ENCODE measurements at regions not wholly inside any gene's neighbourhood (a gene's known extent, or its start where the extent isn't known, plus 50 kb on each side); places are given as distances from the start of the nearest gene placed in this dataset.

DNA sequence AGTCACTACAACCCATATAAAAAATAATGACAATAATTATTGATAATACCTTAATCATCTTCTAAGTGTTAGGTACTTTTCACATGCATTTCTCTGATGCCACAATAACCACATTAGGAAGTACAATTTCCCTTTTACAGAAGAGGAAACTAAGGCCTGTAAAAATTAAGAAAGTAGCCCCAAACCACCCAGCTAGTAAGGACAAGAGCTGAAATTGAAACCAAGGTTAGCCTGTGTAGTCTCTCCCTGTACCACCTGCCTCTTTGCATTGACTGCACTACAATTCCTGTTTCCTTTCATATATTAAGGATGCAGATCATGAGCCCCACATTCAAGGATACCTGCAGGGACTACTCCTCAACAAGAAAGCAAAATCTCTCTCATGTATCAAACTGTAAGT is 288.8 kb downstream of the GPATCH2 start:
- Mint-ChIP-seq H3K27me3 (ENCODE audit: low read depth in 3 of 3) (peaks cover 0 to 2% (median 0%) of the 10 kb centered on the region in 3 donors), H3K9me3 (peaks cover 3 to 15% (median 7%) of the 10 kb centered on the region in 6 donors), H3K27ac (no peak overlapping the region), H3K36me3 (no peaks in the 10 kb centered on the region), H3K4me1 (no peaks in the 10 kb centered on the region), H3K4me3 (no peak overlapping the region)
- no peak for DNase-seq

GRCh38 chr1:217336724-217337123 is 294.2 kb downstream of the GPATCH2 start:
- Mint-ChIP-seq H3K4me1 (no peaks in the 10 kb centered on the region), H3K27ac (no peak overlapping the region), H3K36me3 (no peaks in the 10 kb centered on the region), H3K9me3 (peaks cover 2 to 11% (median 6%) of the 10 kb centered on the region in 6 donors), H3K4me3 (no peak overlapping the region), H3K27me3 (ENCODE audit: low read depth in 3 of 3) (no peaks in the 10 kb centered on the region)
- no peak for DNase-seq

DNA sequence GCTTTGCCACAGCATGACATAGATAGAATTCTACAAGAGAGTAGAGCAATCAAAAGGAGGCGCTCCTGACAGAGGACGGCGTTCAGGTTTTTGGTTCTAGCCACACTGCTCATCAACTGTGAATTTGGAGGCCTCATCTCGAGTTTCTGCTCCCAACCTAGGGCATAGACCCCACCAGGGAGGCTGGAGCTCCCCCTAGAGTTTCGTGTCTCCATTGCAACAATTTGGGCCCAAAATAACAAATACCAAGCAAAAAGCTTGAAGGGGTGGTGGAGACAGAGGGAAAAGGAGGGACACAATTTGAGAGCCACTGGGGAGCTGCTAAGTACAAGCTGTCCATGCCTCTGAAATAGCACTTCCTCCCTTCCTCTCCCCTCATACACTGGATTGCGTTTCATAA is 297.0 kb downstream of the GPATCH2 start:
- no peak overlapping the region for H3K27ac Mint-ChIP-seq

DNA sequence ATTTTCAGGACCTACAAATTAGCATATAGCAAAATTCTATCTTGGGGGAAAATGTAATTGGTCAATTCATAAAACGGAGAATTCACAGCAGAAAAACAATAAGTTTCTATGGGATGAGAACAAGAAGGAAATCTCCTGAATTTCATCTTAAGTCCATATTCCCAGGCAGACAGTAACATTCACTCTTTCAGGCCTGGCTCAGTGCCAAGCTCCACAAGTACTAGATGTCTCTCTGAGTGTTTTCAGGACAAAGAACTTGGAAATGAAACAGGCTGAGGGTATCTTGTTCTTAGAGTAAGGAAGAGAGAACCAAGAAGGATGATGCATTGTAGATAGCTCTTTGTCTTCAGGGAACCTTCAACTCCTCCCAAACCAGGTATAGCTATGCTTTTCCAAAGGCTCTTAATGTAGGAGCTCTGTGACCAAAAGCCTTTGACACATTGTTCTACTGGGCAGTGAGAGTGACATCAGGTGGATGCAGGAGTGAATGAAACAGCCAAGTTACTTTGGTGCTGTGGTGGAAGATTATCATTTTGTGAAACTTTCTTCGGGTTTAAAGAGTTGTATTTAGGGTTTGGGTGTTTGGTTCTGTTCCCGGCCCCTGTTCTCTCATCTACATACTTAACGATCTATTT is 298.3 kb downstream of the GPATCH2 start:
- Mint-ChIP-seq H3K36me3 (no peaks in the 10 kb centered on the region), H3K4me3 (no peak overlapping the region), H3K4me1 (no peaks in the 10 kb centered on the region), H3K27me3 (ENCODE audit: low read depth in 3 of 3) (no peaks in the 10 kb centered on the region), H3K27ac (no peak overlapping the region), H3K9me3 (peaks cover 3 to 13% (median 8%) of the 10 kb centered on the region in 6 donors)
- no peak for DNase-seq

More for the DNA sequence above, 297.0 kb downstream of the GPATCH2 start:
- no peaks in the 10 kb centered on the region for H3K4me1 Mint-ChIP-seq
- H3K27me3 Mint-ChIP-seq (ENCODE audit: low read depth in 3 of 3): no peaks in the 10 kb centered on the region
- no peak for DNase-seq
- no peak overlapping the region for H3K4me3 Mint-ChIP-seq
- H3K9me3 Mint-ChIP-seq: peaks cover 4 to 12% (median 8%) of the 10 kb centered on the region in 6 donors
- no peaks in the 10 kb centered on the region for H3K36me3 Mint-ChIP-seq

GRCh38 chr1:217331698-217332097 is 299.2 kb downstream of the GPATCH2 start:
- peaks cover 3 to 13% (median 8%) of the 10 kb centered on the region in 6 donors for H3K9me3 Mint-ChIP-seq
- peaks cover 0 to 1% (median 0%) of the 10 kb centered on the region in 3 donors for H3K27me3 Mint-ChIP-seq (ENCODE audit: low read depth in 3 of 3)
- no peak for DNase-seq
- H3K27ac Mint-ChIP-seq: no peak overlapping the region
- H3K36me3 Mint-ChIP-seq: no peaks in the 10 kb centered on the region
- no peaks in the 10 kb centered on the region for H3K4me1 Mint-ChIP-seq
- no peak overlapping the region for H3K4me3 Mint-ChIP-seq

- Mint-ChIP-seq H3K27me3 (ENCODE audit: low read depth in 3 of 3) (peaks cover 0 to 1% (median 0%) of the 10 kb centered on the region in 3 donors), H3K36me3 (no peaks in the 10 kb centered on the region), H3K4me3 (no peak overlapping the region), H3K27ac (no peak overlapping the region), H3K4me1 (no peaks in the 10 kb centered on the region), H3K9me3 (peaks cover 5 to 15% (median 9%) of the 10 kb centered on the region in 6 donors)
- DNase-seq: no peak
Observed at GRCh38 chr1:217327901-217328300, 303.0 kb downstream of the GPATCH2 start.

DNA sequence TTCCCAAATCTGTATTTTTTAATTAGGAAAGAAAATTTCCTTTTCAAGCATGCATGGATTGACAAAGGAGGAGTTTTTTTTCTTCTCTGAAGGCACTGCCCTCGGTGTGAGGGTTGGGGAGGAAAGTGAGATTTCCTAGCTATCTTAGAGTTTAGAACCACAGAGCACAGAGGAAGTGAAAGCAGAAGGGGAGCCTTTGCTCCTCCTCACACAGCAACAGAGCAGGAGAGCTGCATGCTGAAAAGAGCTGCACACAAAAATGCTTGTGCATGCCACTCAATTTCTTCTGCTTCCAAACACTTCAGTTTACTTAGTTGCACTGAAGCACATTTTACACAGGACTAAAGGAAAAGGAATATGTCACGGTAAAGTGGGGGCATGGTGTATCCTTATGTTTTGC is 308.1 kb downstream of the GPATCH2 start:
- H3K27me3 Mint-ChIP-seq (ENCODE audit: low read depth in 3 of 3): peaks cover 0 to 1% (median 0%) of the 10 kb centered on the region in 3 donors
- no peaks in the 10 kb centered on the region for H3K4me1 Mint-ChIP-seq
- no peaks in the 10 kb centered on the region for H3K36me3 Mint-ChIP-seq
- H3K9me3 Mint-ChIP-seq: peaks cover 6 to 21% (median 10%) of the 10 kb centered on the region in 6 donors
- no peak overlapping the region for H3K27ac Mint-ChIP-seq
- H3K4me3 Mint-ChIP-seq: no peak overlapping the region
- DNase-seq: no peak

DNA sequence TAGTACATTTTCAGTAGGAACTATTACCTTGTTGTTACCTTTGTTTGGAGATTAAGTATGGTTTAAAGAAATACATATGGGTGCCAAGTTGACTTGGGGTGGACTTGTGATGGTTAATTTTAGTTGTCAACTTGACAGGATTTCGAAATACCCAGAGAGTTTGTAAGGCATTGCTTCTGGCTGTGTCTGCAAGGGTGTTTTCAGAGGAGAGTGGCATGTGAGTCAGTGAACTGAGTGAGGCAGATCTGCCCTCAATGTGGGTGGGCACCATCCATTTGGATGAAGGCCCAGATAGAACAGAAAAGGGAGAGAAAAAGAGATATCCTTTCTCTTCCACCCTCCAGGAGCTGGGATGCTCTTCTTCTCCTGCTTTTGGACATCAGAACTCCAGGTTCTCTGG is 315.5 kb downstream of the GPATCH2 start:
- Mint-ChIP-seq H3K27ac (no peak overlapping the region), H3K36me3 (no peaks in the 10 kb centered on the region), H3K4me1 (no peaks in the 10 kb centered on the region), H3K9me3 (peaks cover 0 to 5% (median 0%) of the 10 kb centered on the region in 6 donors), H3K4me3 (no peak overlapping the region), H3K27me3 (ENCODE audit: low read depth in 3 of 3) (peaks cover 0 to 2% (median 0%) of the 10 kb centered on the region in 3 donors)
- DNase-seq: no peak

- DNase-seq: no peak
- Mint-ChIP-seq H3K36me3 (no peaks in the 10 kb centered on the region), H3K27me3 (ENCODE audit: low read depth in 3 of 3) (peaks cover 0 to 2% (median 0%) of the 10 kb centered on the region in 3 donors), H3K4me1 (no peaks in the 10 kb centered on the region), H3K4me3 (no peak overlapping the region), H3K9me3 (peaks cover 0 to 6% (median 2%) of the 10 kb centered on the region in 6 donors), H3K27ac (no peak overlapping the region)
Observed at GRCh38 chr1:217313096-217313495, 317.8 kb downstream of the GPATCH2 start.

DNA sequence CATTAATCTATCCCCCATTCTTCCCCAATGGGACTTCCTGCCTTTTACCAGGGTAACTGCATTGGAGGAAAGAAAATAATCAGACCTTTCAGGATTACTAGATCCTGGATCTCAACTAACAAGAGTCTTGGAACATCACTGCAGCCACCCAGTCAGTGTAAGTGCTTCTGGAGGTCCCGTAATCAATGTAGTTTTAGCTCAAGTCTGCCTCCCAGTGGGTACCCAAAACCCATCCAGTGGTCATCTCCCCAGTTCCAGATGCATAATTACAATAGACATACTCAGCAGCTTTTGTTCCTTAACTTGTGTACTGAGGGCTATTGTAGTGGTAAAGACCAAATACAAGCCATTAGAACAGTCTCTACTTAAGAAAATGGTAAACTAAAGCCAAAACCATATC is 319.1 kb downstream of the GPATCH2 start:
- no peak for DNase-seq
- H3K27ac Mint-ChIP-seq: no peak overlapping the region
- no peaks in the 10 kb centered on the region for H3K4me1 Mint-ChIP-seq
- H3K9me3 Mint-ChIP-seq: peaks cover 0 to 6% (median 4%) of the 10 kb centered on the region in 6 donors
- peaks cover 0 to 2% (median 0%) of the 10 kb centered on the region in 3 donors for H3K27me3 Mint-ChIP-seq (ENCODE audit: low read depth in 3 of 3)
- H3K36me3 Mint-ChIP-seq: no peaks in the 10 kb centered on the region
- H3K4me3 Mint-ChIP-seq: no peak overlapping the region

DNA sequence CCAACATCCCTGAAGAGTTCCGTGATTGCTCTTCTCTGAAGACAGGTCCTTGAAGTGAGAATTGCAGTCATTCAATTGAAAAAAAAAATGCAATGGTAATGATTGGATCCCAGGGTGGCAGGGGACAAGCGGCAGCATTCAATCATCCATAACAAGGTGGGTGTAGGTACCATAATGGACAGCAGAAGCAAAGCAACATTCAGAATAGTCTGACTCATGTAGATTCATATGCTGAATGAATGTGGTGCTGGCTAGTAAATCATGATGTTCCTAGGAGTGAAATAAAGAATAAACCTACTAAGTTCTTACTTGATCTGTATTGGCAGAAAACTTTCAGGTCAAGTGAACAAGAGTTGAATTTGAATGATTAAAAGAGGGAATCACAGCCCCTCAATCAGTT is 319.6 kb downstream of the GPATCH2 start:
- no peaks in the 10 kb centered on the region for H3K36me3 Mint-ChIP-seq
- H3K9me3 Mint-ChIP-seq: peaks cover 2 to 10% (median 5%) of the 10 kb centered on the region in 6 donors
- H3K4me1 Mint-ChIP-seq: no peaks in the 10 kb centered on the region
- no peak for DNase-seq
- no peak overlapping the region for H3K27ac Mint-ChIP-seq
- no peak overlapping the region for H3K4me3 Mint-ChIP-seq
- H3K27me3 Mint-ChIP-seq (ENCODE audit: low read depth in 3 of 3): peaks cover 0 to 2% (median 0%) of the 10 kb centered on the region in 3 donors

DNA sequence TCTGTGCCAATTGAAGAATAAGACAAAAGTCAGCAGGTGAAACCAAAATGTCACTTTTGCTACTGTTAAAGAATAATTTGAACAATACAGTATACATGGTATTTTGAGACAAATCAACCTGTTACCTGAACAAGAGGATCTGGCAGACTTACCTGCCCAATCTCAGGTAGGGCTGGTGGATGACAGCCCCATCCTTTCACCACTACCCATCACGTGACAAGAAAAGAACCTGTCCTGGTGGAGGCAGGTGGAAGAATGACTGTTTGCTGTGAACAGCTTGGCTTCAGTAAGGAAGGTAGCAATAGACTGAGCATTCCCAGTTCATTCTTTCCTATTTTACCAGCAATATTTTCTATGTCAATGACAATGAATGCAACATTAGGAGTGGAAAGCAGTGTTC is 349.6 kb downstream of the GPATCH2 start:
- peaks cover 0 to 2% (median 0%) of the 10 kb centered on the region in 3 donors for H3K27me3 Mint-ChIP-seq (ENCODE audit: low read depth in 3 of 3)
- H3K9me3 Mint-ChIP-seq: peaks cover 5 to 34% (median 18%) of the 10 kb centered on the region in 6 donors
- no peaks in the 10 kb centered on the region for H3K36me3 Mint-ChIP-seq
- no peak for DNase-seq
- no peak overlapping the region for H3K27ac Mint-ChIP-seq
- no peak overlapping the region for H3K4me3 Mint-ChIP-seq
- H3K4me1 Mint-ChIP-seq: no peaks in the 10 kb centered on the region

GRCh38 chr1:217275655-217276398 is 355.1 kb downstream of the GPATCH2 start:
- peaks cover 7 to 31% (median 14%) of the 10 kb centered on the region in 6 donors for H3K9me3 Mint-ChIP-seq
- peaks cover 0 to 4% (median 0%) of the 10 kb centered on the region in 3 donors for H3K27me3 Mint-ChIP-seq (ENCODE audit: low read depth in 3 of 3)
- H3K36me3 Mint-ChIP-seq: no peaks in the 10 kb centered on the region
- no peak for DNase-seq
- no peak overlapping the region for H3K27ac Mint-ChIP-seq
- no peaks in the 10 kb centered on the region for H3K4me1 Mint-ChIP-seq
- H3K4me3 Mint-ChIP-seq: no peak overlapping the region

GRCh38 chr1:217274927-217275654 is 355.8 kb downstream of the GPATCH2 start:
- no peaks in the 10 kb centered on the region for H3K36me3 Mint-ChIP-seq
- H3K9me3 Mint-ChIP-seq: peaks cover 4 to 36% (median 15%) of the 10 kb centered on the region in 6 donors
- peaks cover 0 to 2% (median 0%) of the 10 kb centered on the region in 3 donors for H3K27me3 Mint-ChIP-seq (ENCODE audit: low read depth in 3 of 3)
- no peaks in the 10 kb centered on the region for H3K4me1 Mint-ChIP-seq
- DNase-seq: no peak
- no peak overlapping the region for H3K4me3 Mint-ChIP-seq
- H3K27ac Mint-ChIP-seq: no peak overlapping the region
